ENCODE measurements at regions not wholly inside any gene's neighbourhood (a gene's known extent, or its start where the extent isn't known, plus 50 kb on each side); places are given as distances from the start of the nearest gene placed in this dataset.
A peak's percentile ranks its signal among the peaks of the same experiment; 100 is the strongest.

DNA sequence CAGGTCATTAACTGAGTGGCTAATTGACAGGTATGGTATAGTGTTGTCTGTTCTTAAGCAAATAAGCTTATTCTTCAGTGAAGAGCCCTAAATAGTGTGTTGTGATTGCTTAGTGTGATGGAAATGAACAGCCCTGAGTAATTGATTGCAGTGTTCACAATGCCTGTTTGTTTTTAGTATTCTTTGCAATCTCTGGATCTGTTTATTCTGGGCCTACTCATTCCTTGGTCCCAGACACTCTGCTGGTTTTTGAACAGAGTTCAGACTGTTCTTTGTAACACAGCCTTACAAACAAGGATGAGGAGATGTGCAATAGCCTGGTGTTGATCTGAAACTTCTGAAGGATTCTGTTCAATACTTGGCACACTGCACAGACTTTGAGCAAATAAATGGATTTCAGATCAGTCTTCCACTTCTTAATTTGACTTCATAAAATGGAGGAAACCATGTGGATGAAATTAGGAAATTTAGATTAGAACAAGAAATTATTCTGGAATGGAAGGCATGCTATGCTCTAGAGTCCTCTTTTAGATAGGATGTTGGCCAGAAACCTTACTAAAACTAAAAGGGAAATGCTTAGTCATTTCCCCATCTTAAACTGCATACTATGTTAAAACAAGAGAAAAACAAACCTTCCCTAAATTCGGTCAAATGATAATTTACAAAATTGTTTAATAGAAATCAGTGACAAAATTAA is 444.2 kb upstream of the SEMA3D start:
- DNase-seq = no peak

DNA sequence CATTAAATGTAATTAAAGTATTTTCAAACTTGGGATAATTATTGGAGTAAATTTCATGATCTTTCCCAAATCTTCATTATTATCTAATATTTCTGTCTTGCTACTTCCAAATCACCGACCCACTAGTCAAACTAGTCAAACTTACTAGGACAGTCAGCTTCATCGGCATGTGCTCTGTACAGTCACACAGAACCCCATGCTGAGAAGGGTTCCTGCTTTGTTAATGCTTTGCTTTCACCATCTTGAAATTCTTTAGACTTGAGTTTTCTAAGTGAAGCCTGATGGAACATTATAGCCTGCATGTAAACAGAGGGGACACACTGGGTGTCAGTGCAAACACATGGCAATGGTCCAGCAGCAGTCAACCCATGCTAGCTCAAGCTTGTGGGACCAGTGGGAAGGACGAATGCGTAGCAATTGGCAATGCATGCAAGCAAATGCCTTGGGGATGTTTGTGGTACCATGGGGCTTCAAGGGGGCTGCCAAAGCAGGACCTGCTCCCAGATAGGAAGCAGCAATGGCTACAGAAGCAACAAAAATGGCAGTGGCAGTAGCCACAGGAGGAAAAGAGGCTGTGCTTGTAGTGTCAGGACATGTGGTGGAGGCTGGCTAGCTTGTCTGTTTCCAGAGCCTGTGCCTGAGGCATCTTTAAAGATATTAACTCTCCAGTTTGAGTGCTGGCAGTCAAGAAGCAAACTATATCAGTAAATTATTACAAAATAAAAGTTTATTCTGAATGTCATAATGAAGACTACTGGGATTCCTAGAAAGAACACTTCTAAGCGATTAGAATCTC is 441.1 kb upstream of the SEMA3D start:
- no peak for DNase-seq

DNA sequence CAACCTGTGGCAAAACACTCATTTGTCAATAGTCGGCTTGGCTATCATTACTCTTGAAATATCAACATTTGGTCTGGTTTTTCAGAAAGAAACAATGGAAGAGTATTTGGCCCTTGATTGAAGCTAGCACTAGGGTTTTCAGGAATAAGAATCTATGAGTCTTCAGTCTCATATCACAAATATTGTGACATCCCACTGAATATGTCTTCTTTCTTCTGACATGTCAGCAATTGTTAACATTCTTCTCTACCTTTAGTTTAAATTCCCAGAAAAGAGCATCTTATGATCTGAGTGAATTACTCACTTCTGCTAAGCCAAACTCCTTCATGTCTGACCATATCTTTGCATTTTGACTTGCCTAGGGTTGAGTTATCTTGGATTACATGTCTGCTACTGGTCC is 435.2 kb upstream of the SEMA3D start:
- no peak for DNase-seq

DNA sequence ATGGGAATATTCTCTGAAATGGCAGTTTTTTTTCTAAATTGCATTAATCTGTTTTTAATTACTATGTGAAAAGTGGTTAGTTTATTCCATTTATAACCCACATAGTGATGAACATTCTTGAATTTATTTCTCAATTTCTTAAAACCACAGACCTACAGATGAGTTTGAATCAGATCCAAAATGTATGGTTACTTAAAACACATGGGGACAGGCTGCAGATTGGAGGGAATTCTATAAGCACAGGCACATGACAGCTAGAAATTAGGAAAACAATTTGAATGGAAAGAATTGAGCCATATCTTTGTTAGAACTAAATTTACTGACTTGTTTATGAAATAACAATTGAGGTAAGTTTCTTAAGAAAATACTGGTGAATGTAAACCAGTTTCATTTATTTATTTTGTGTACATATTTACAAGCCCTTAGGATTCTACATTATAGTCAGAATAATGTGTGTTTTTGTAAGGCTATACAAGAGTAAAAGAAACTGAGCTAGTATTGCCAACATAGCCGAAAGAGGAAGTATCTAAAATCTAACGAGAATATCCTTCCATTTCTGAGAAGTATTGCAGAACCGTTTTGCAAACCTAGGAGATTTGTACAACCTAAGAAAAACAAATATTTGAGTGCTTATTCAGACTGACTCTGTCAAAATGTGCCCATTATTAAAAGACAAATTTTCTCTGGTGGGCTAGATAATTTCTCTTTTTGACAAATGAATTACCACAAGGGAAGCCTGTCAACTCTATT is 434.3 kb upstream of the SEMA3D start:
- DNase-seq = peak; percentile 17

DNA sequence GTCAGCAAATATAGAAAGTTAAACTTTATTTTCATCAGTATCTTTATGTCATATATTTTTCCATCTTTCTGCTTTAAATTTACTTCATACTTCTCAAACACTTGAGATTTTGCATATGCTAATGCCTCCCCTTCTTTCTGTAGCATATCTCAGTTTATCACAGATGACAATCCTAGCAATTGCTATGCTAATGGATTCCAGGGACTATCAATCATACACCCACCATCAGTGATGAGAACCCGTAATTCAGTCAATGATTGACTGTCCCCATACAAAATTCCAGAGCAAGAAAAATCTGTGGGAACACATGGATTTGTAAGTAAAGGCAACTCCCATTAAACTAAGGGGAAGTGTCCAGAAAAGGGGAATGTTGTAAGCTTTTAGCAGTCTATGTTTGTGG is 432.4 kb upstream of the SEMA3D start:
- DNase-seq = no peak

DNA sequence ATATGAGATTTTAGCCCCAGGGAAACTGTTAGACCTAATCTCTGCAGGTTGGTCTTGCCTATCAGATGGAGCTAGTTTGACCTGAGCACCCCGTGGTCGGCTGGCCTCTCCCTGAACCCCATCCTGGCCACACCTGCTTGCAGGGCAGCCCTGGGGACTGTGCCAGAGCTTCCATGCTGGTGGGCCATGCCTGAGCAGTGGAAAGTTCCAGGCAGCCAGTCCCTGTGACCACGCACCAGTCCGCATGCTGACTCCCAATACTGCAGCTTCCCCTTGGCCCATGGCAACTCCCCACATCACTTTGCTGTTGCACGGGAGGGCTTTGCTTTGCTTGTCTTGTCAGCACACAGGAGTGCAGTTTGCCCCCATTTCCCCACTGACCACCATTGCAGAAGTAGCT is 427.8 kb upstream of the SEMA3D start:
- DNase-seq = no peak

DNA sequence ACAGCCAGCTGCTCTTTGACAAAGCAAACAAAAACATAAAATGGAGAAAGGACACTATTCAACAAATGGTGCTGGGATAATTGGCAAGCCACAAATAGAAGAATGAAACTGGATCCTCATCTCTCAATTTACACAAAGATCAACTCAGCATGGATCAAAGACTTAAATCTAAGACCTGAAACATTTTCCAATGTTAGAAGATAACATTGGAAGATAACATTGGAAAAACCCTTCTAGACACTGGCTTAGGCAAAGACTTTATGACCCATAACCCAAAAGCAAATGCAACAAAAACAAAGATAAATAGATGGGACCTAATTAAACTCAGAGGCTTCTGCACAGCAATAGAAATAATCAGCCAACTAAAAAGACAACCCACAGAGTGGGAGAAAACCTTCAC is 425.7 kb upstream of the SEMA3D start:
- DNase-seq = no peak

DNA sequence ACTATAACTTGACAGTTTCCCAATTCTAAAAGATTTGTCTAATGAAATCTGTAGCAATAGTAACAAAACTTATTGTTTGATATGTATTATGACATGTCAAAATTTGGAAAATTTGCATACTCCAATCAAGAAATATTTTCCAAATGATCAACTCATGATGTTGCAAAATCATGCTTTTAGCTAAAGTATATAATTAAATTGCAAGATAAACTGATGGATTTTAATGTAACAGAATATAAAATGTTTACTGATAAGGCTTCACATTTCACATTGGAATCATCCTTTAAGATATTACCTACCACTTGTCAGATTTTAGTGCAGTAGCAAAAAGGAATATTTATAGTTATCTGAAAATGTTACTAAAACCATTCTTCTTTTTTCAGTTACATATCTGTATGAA is 421.9 kb upstream of the SEMA3D start:
- no peak for DNase-seq

DNA sequence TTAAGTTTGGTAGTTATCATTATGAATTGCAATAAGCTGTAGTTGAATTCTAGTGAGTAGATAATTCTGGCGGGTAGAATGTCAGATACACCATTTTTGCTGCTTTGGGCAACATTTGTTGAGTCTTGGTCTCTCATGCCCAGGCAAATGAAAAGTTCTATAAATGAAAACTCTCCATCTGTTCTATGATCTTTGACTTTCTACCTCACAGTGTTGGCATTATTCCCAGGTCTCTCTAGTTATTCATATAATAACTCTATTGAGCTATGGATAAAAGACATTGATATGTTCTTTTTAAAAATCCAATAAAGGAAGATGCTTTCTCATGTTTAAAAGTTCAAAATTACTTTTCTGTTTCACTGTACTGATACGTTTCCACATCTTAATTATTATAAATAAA is 415.3 kb upstream of the SEMA3D start:
- DNase-seq = no peak

DNA sequence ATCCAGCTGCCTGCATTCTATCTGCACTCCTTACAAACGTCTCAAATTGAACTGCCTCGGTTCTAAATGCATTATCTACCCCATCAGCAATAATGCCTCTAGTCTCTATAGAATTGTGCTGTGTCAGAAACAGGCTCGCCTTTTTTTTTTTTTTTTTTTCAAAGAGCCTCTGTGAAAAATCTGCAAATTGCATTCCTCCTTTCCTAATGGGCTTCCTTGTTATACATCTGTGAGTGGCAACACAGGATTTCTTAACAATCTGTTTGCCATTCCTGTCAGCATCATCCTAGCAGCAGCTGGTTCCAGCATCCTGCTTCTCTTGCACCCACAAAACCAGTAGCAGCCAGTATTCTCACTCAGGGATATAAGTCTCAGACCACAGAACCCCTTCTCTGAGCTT is 413.5 kb upstream of the SEMA3D start:
- DNase-seq = no peak

DNA sequence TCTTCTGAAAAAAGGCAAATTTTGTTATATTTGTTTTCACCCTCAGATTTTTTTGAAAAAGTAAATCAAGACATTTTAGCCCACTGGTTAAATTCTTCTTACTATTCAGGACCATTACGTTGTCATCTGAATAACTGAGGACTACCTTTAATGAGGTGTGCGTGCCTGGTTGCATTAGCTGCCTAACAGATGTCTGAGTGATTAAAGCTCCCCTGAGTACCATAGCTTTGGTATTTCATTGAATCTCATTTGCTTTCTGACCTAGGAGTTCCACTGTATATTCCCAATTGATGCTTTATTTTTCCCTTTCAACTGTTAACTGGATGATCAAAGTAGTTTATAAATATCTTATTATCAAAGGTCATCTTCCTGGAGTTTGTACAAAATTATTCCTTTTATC is 410.0 kb upstream of the SEMA3D start:
- DNase-seq = no peak

DNA sequence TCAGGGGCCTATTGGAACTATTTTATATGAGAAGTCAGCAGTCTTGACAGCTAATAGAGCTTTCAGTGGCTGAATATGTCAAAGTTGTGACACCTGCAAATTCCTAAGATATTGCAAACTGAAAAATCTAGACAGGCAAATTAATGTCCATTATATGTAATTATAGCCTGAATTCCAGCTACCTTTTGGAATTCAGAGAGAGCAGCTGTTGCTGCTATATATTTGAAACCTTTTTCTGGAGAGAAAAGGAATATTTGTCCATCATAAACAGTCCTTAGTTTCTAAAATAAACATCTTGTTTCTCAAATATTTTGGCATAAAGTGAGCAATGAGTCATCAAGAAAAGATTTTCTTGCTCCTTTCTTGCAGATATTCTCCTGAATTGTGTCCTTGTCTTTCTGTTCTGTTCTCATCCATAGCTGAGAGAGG is 408.9 kb upstream of the SEMA3D start:
- no peak for DNase-seq

DNA sequence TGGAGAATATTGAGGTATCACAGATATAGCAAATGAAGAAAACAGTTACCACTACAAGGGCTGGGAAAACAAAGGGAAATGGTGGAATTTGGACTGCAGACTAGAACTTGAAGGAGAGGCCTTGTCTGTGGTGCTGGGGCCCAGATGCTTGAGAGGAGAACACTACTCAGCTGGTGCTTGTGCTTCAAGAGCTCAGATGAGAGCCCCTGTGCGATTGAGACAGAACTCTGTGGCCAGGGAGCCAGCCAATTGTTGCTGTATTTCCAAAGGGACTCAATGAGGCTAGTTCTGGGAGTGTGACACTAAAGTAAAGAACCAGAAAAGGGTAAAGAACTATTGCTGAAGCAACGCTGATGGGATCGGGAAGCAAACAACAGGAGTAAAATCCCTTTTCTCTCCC is 406.5 kb upstream of the SEMA3D start:
- DNase-seq = no peak

DNA sequence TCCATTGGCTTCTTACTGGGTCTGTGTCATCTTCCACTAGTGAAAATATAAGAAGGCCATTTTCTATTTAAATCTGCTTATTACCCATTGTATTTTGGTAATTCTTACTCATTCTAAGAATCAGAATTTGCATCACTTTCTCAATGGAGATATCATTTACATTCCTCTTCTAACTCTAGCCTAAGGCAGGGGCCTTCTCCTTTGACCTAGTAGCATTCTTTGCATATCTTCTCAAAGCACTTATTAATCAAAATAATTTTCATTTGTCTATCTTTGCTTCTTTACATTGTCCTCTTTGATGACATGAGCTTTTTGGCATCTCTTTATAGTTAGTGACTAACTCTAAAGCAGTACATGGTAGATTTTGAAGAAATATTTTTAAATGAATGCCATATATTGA is 400.9 kb upstream of the SEMA3D start:
- no peak for DNase-seq

DNA sequence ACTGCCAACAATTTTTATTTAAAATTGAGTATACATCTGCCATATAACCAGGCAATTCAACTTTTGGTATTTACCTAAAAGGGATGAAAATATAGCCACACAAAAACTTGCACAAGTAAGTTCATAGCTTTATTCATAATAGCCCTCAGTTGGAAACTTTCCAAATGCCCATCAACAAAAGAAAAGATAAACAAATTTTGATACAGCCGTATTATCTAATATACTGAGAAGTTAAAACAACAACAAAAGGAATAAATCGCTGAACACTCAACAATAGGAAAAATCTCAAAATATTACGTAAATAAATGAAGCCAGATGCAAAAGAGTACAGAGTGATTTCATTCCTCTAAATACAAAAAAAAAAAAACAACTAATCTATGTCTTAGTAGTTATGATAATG is 399.2 kb upstream of the SEMA3D start:
- no peak for DNase-seq

DNA sequence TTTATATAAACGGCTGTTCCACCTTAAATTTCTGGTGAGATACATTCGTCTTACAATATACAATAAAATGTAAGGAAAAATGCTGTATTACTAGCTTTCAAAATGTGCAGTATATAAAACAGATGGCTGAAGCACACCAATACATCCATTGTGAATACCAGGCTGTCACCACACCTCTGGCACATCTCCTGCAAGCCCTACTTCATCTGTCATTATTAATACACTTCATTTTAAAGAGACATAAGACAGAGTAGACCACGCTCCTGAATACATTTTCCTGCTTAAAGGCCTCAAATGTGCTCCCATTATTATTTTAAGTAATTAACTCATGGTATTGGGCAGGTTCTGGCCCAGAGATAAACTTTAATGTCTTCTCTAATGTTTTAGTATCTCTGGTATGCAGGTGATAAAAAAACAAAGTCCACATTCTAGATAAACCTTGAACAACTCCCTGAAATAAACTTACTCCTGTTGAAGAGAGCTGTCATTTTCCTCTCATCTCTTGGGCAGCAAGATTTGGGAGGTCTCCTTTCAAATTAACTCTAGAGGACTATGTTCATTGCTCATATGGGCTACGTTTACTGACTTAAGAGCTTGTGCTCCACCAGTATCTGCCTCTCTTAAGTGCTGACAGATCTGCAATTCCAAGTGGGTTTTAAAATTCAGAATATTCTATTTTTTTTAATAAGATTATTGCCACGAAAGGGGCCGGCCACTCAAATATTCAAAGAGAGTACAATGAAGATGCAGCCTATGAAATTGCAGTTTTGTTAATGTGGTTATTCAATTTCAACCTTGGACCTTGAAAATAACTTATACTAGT is 396.5 kb upstream of the SEMA3D start:
- no peak for DNase-seq

DNA sequence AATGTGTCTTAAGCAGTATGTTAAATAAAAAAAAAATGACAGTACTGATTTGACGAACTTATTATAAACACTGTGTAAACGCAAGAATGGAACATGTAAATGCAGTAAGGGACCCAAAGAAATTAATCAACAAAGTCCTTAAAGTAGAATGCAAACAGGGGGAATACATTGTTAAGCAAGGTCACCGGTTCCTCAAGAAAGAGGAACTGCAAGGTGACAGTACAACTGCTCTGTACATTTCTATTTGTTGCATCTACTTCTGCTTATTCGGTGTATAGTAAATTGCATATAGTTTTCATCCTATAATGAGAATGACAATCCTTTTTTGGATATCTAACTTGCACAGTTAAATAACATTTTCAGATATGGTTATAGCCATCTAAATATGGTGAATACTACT is 387.0 kb upstream of the SEMA3D start:
- no peak for DNase-seq

DNA sequence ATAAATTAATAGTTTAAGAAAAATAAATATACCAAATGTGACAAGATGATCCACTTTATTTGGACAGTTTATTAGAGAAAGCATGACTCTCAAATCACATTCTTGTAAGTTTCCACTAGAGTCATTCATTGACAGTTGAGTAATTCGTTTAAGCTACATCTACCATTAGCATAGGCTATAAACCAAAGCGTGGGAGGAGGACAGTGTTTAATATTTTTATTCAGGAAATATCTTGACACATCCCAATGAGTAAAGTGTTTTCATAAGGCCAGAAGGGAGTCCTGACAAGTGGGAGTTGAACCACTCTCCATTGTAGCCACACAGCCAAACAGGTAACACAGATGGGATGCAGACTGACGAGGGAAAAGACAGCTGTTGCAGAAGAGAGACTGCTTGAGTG is 386.5 kb upstream of the SEMA3D start:
- no peak for DNase-seq

DNA sequence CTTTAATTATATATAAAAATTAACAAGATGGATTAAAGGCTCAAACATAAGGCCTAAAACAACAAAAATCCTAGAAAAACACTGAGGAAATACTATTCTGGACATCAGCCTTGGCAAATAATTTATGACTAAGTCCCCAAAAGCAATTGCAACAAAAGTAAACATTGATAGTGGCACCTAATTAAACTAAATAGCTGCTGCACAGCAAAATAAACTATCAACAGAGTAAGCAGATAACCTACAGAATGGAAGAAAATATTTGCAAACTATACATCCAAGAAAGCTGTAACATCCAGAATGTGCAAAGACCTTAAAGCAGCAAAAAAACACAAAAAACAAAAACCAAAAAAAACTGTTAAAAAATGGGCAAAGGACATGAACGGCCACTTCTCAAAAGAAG is 384.0 kb upstream of the SEMA3D start:
- no peak for DNase-seq

DNA sequence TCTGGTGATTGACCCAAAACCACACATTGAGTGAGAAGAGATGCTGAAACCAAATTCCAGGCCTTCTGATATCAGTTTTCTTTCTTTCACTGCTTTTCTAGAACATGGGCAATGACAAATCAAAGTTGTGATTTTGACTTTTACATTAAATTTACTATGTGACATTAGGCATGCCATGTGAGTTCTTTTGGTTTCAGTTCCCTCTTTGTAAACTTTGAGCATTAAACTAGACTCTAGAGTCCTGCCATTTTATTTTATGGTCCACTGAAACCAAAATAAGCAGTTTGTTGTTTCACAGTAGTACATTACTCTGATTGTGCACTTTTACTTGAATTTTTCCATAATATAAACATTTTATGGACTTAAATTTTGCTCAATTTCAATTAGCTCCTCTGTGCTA is 381.1 kb upstream of the SEMA3D start:
- DNase-seq = no peak

DNA sequence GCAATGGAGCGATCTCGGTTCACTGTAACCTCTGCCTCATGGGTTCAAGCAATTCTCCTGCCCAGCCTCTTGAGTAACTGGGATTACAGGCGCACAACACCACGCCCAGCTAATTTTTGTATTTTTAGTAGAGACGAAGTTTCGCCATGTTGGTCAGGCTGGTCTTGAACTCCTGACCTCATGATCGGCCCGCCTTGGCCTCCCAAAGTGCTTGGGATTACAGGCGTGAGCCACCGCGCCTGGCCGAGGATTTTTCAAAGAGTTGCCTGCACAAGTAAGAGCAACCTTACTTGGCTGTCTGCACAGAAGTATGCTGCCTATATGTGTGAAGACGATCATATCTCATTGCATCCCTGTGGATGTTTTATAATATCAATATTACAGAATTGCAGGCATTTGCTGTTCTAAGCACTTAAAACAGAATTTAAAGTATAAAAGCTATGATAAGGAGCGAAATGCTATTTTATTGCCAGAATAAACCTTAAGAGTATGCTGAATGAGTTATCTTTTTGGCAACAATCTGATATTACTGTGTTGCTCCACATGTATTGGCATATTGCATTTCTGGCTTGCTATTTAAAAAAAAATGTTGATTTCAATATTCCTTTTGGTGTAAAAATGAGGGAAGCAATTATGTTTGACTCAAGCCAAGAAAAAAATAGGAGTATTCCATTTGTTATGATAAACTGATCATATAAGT is 379.4 kb upstream of the SEMA3D start:
- no peak for DNase-seq

DNA sequence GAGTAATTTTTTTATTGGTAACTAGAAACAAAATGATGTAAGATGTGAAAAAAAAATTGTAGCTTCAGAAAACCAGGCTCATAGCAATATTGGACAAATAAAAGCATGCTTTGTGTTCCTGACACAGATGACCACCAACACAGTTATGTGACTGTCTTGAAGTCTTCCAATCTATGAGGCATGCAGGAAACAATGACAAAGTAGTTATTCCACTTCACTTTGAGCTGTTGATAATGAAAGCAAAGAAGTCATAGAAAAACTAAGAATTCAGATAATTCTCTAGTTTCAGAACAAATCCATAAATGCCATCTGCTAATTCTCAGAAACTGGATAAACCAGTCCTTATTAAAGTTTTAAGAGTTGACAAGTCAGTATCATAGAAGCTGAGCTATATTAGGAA is 378.4 kb upstream of the SEMA3D start:
- no peak for DNase-seq

DNA sequence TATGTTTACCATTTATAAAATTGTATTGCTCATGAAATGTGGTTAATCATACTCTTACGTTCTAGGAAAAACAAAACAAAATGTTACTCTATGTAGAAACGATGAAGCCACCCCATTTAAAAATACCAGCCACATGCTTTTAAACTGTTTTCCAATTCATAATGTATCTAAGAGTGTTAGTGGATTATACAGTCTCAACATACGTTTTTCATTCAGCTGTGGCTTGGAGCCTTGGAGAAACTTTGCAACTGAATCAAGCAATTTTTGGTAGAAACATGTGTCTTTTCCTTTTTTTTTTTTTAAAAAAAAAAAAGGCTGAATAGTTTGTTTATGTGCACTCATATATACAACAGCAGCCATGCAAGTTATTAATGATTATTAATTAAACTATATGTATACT is 378.0 kb upstream of the SEMA3D start:
- DNase-seq = no peak

All from hematopoietic multipotent progenitor cell treated with erythropoietin and hydrocortisone succinate and interleukin-3 and kit ligand, for 8 days (in vitro differentiated cells).